ENCODE measurements at regions not wholly inside any gene's neighbourhood (a gene's known extent, or its start where the extent isn't known, plus 50 kb on each side); places are given as distances from the start of the nearest gene placed in this dataset.

DNA sequence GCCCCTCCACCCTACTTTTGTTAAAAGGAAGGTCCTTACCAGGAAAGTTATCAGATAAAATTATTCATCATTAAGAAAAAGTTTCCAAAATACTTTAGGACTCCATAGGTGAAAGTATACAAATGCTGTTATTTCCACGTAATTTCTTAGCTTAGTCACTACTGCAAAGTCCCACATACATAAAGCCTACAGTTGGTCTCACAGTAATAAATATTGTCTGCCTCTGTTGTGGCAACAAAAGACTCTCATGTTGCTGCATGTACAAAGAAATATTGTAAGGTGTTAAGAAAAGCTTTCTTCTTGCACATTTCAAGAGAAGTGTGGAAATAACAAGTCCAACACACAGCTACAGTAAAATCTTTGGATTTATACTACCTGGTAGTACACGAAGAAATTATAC is 102.4 kb upstream of the DST start:
- H3K9me3 ChIP-seq (replicated peaks; ENCODE audit: control insufficient read depth, insufficient read depth, low read length), result no peaks in the 10 kb centered on the region; the same call in 2 of the 3 replicates
- H3K4me3 ChIP-seq, result no peak overlapping the region
- intact Hi-C loops (cut with micrococcal nuclease; ENCODE audit: unreplicated experiment) (no loop called here), in situ Hi-C loops (cut with MboI) (no loop called here)
- ChIA-PET POLR2A (interaction anchor here (0.6 to 2.3 kb wide), 9 partner anchors 9 to 76 kb away, joined by 3 to 10 read pairs (median 4); no protein-coding TSS in a partner anchor), RAD21 (ENCODE audit: unreplicated experiment) (interaction anchor here (0.8 to 5.0 kb wide), 7 partner anchors 11 to 106 kb away, joined by 3 to 48 read pairs (median 10); no protein-coding TSS in a partner anchor), CTCF (interaction anchor here (0.8 to 3.0 kb wide), 16 partner anchors 9 to 158 kb away, joined by 3 to 24 read pairs (median 7); no protein-coding TSS in a partner anchor), SMC1A (ENCODE audit: uncharacterized antibody, unreplicated experiment) (interaction anchor here (0.6 to 5.7 kb wide), 23 partner anchors 8 to 203 kb away, joined by 3 to 67 read pairs (median 6); no protein-coding TSS in a partner anchor)
- H3K27me3 ChIP-seq (replicated peaks in 1 of 2; ENCODE audit: control insufficient read depth in 2 of 2, insufficient read depth in 2 of 2, low read length in 1 of 2), result no peaks in the 10 kb centered on the region
- no peak overlapping the region; the same call in 1 of the 2 replicates for H3K4me2 ChIP-seq (ENCODE audit: control insufficient read depth, insufficient read depth)
- H3K4me1 ChIP-seq (ENCODE audit: control insufficient read depth, insufficient read depth, low read length), result peaks cover 29% of the 10 kb centered on the region
- H4K20me1 ChIP-seq (ENCODE audit: control insufficient read depth, insufficient read depth), result no peaks in the 10 kb centered on the region
- ATAC-seq, result peak; percentile 8
- FAIRE-seq, result no peak
- BruUV-seq (replicated peaks), result no TSS peak
- H3K27ac ChIP-seq (ENCODE audit: control insufficient read depth, insufficient read depth), result no peak overlapping the region; the same call in 1 of the 2 replicates
- no peak overlapping the region for H3K9ac ChIP-seq (ENCODE audit: control insufficient read depth, insufficient read depth, low read length)
- WGBS (ENCODE audit: insufficient coverage, insufficient replicate concordance, low lambda C conversion rate, missing lambda C conversion rate), result 31% methylated on average over 2 of the region's 2 CpGs
- peaks cover 68% of the 10 kb centered on the region for H3K79me2 ChIP-seq (ENCODE audit: control insufficient read depth, insufficient read depth, low read length)
- no peak for DNase-seq (ENCODE audit: low read depth, low spot score)
- no peaks in the 10 kb centered on the region; a peak in 1 of 4 replicates for H3K36me3 ChIP-seq (ENCODE audit: control insufficient read depth in 2 of 2, insufficient read depth in 2 of 2, low read length in 1 of 2)
- TF ChIP-seq YBX1 (IDR thresholded peaks at IDR 0.05) (no peak), KLF5 (IDR thresholded peaks at IDR 0.05; ENCODE audit: partially characterized antibody) (no peak), PAX5 (IDR thresholded peaks at IDR 0.05; ENCODE audit: borderline replicate concordance, low read depth, low read length) (no peak), KDM1A (IDR thresholded peaks at IDR 0.05; ENCODE audit: borderline replicate concordance) (no peak), ZNF622 (IDR thresholded peaks at IDR 0.05) (no peak), SUZ12 (IDR thresholded peaks at IDR 0.05; ENCODE audit: unreplicated experiment) (no peak), ETV6 (conservative IDR thresholded peaks at IDR 0.05 in 1 of 2, IDR thresholded peaks at IDR 0.05 in 1 of 2; ENCODE audit: borderline replicate concordance in 1 of 2, low read depth in 1 of 2) (no peak), CBX5 (IDR thresholded peaks at IDR 0.05; ENCODE audit: low read depth) (no peak), HDGF (IDR thresholded peaks at IDR 0.05) (no peak), SPI1 (IDR thresholded peaks at IDR 0.05; ENCODE audit: borderline replicate concordance, insufficient read depth, low read depth, low read length) (no peak), MYC (IDR thresholded peaks at IDR 0.05; ENCODE audit: insufficient read depth, insufficient read length, insufficient replicate concordance, low read length, severe bottlenecking) (no peak), MEF2B (IDR thresholded peaks at IDR 0.05; ENCODE audit: partially characterized antibody, poor library complexity, severe bottlenecking) (no peak), TAF1 (IDR thresholded peaks at IDR 0.05; ENCODE audit: borderline replicate concordance, low read depth, low read length) (no peak), ZNF384 (IDR thresholded peaks at IDR 0.05; ENCODE audit: borderline replicate concordance, low read depth, low read length) (no peak)
- TF ChIP-seq, protein P1, sequence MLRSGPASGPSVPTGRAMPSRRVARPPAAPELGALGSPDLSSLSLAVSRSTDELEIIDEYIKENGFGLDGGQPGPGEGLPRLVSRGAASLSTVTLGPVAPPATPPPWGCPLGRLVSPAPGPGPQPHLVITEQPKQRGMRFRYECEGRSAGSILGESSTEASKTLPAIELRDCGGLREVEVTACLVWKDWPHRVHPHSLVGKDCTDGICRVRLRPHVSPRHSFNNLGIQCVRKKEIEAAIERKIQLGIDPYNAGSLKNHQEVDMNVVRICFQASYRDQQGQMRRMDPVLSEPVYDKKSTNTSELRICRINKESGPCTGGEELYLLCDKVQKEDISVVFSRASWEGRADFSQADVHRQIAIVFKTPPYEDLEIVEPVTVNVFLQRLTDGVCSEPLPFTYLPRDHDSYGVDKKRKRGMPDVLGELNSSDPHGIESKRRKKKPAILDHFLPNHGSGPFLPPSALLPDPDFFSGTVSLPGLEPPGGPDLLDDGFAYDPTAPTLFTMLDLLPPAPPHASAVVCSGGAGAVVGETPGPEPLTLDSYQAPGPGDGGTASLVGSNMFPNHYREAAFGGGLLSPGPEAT (IDR thresholded peaks at IDR 0.05; ENCODE audit: low read depth), result no peak
- TF ChIP-seq, protein P2, sequence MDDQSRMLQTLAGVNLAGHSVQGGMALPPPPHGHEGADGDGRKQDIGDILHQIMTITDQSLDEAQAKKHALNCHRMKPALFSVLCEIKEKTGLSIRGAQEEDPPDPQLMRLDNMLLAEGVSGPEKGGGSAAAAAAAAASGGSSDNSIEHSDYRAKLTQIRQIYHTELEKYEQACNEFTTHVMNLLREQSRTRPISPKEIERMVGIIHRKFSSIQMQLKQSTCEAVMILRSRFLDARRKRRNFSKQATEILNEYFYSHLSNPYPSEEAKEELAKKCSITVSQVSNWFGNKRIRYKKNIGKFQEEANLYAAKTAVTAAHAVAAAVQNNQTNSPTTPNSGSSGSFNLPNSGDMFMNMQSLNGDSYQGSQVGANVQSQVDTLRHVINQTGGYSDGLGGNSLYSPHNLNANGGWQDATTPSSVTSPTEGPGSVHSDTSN (IDR thresholded peaks at IDR 0.05; ENCODE audit: insufficient replicate concordance, low read depth, low read length), result no peak
- TF ChIP-seq, protein P3, sequence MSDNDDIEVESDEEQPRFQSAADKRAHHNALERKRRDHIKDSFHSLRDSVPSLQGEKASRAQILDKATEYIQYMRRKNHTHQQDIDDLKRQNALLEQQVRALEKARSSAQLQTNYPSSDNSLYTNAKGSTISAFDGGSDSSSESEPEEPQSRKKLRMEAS (IDR thresholded peaks at IDR 0.05; ENCODE audit: low read depth, low read length), result no peak
- H2AFZ ChIP-seq (ENCODE audit: control insufficient read depth, low read depth, low read length), result no peak overlapping the region
